Esophagus muscularis mucosa (tissue), 3 donors: ENCODE measurements at regions not wholly inside any gene's neighbourhood (a gene's known extent, or its start where the extent isn't known, plus 50 kb on each side); places are given as distances from the start of the nearest gene placed in this dataset.

Experiments
- EP300 ChIP-seq: sonication (generic); formaldehyde crosslinking; IDR thresholded peaks from one replicate; pipeline ENCODE4 v1.6.1; 2017; ENCODE audit warnings: antibody characterized with exemption
- POLR2AphosphoS5 ChIP-seq, 2 donors: sonication (generic); formaldehyde crosslinking; IDR thresholded peaks; one replicate each; pipeline ENCODE4 v1.6.1; 2017; ENCODE audit warnings: antibody characterized with exemption in 2 of 2

- TF ChIP-seq EP300 (no peak), POLR2AphosphoS5 (IDR thresholded peaks at IDR 0.05) (no peak)
Observed at GRCh38 chr17:27206447-27206846, 87.5 kb upstream of the WSB1 start.
